Endothelial cell of umbilical vein (primary cell): ENCODE measurements at regions not wholly inside any gene's neighbourhood (a gene's known extent, or its start where the extent isn't known, plus 50 kb on each side); places are given as distances from the start of the nearest gene placed in this dataset.

Experiments
- BruUV-seq: library from RNA; stranded (reverse); fragments of 400-500 nt; replicated peaks from 2 replicates; lab custom pipeline; 2021; lab: Mats Ljungman, UMichigan
- CTCF ChIA-PET: fragments of 300-600, 350-600 bp; sonication (Branson Sonifier 250); formaldehyde crosslinking; loops from one replicate; lab custom pipeline; 2021; ENCODE audit warnings: antibody characterized with exemption, inconsistent platforms; lab: Charles Lee
- POLR2A ChIA-PET: fragments of 300-600, 350-600 bp; sonication (Branson Sonifier 250); formaldehyde crosslinking; loops from one replicate; lab custom pipeline; 2021; ENCODE audit warnings: antibody characterized with exemption, inconsistent platforms; lab: Charles Lee
- DNase-seq: peaks from one replicate; pipeline ENCODE4 v3.0.0-alpha.2; 2011; ENCODE audit warnings: low read depth, low spot score
- FAIRE-seq: peaks from 2 replicates; lab custom pipeline; 2011; peaks lifted over from hg19 to GRCh38; lab: Jason Lieb, UNC
- H2AFZ ChIP-seq: 2 replicates; pipeline ENCODE4 v1.6.0; 2012; ENCODE audit warnings: low read depth, low read length, control low read depth, inconsistent platforms
- H3K27ac ChIP-seq: 2 replicates; pipeline ENCODE4 v1.5.1; 2011; ENCODE audit warnings: low read depth, mild to moderate bottlenecking, control low read depth, low read length, moderate library complexity; ENCODE audit not compliant: insufficient read depth
- H3K27me3 ChIP-seq, 2 experiments: 2 replicates each; pipeline versions ENCODE4 v1.6.0 to v1.6.1; 2011; ENCODE audit warnings: low read length in 2 of 2, mixed read lengths in 1 of 2; ENCODE audit not compliant: control insufficient read depth in 2 of 2, insufficient read depth in 2 of 2
- H3K36me3 ChIP-seq, 2 experiments: 2 replicates in 1 of 2; 3 replicates in 1 of 2; pipeline ENCODE4 v1.5.1; 2011; ENCODE audit warnings: low read length in 2 of 2, mild to moderate bottlenecking in 1 of 2, moderate library complexity in 1 of 2; ENCODE audit not compliant: control insufficient read depth in 2 of 2, insufficient read depth in 2 of 2; ENCODE audit errors: extremely low read depth in 1 of 2
- H3K4me1 ChIP-seq: 3 replicates; pipeline ENCODE4 v1.5.1; 2011; ENCODE audit warnings: mild to moderate bottlenecking, low read length; ENCODE audit not compliant: control insufficient read depth, insufficient read depth; ENCODE audit errors: extremely low read depth
- H3K4me2 ChIP-seq: 2 replicates; pipeline ENCODE4 v1.6.1; 2011; ENCODE audit warnings: low read length, control low read depth, mixed read lengths; ENCODE audit not compliant: insufficient read depth
- H3K4me3 ChIP-seq, 3 experiments: fragments of 200-600 bp in 1 of 3; sonication (generic), shearing (Covaris generic) in 1 of 3; replicated peaks in 1 of 3; 2 replicates each; pipeline ENCODE4 v1.5.1; 2011 to 2016; ENCODE audit warnings: control low read depth in 3 of 3, low read length in 3 of 3, mild to moderate bottlenecking in 2 of 3, inconsistent platforms in 1 of 3, low read depth in 1 of 3, moderate library complexity in 1 of 3; ENCODE audit not compliant: insufficient read depth in 1 of 3
- H3K79me2 ChIP-seq: 2 replicates; pipeline ENCODE4 v1.6.0; 2012; ENCODE audit warnings: low read length, inconsistent platforms; ENCODE audit not compliant: control insufficient read depth, insufficient read depth
- H3K9ac ChIP-seq: replicated peaks from 2 replicates; pipeline ENCODE3; 2011; ENCODE audit warnings: low read length, control low read depth; ENCODE audit not compliant: insufficient read depth; ENCODE audit errors: extremely low read depth
- H3K9me1 ChIP-seq: replicated peaks from 3 replicates; pipeline ENCODE4 v1.6.0; 2011; ENCODE audit warnings: mild to moderate bottlenecking, low read length; ENCODE audit not compliant: control insufficient read depth, insufficient read depth; ENCODE audit errors: extremely low read depth
- H3K9me3 ChIP-seq: replicated peaks from 2 replicates; pipeline ENCODE4 v1.5.1; 2012; ENCODE audit warnings: low read length, inconsistent platforms; ENCODE audit not compliant: control insufficient read depth, insufficient read depth
- H4K20me1 ChIP-seq: replicated peaks from 2 replicates; pipeline ENCODE3; 2011; ENCODE audit warnings: mild to moderate bottlenecking, low read length; ENCODE audit not compliant: control insufficient read depth, insufficient read depth; ENCODE audit errors: extremely low read depth
- EZH2 ChIP-seq: IDR thresholded peaks from 2 replicates; pipeline ENCODE4 v1.6.1; 2012; ENCODE audit warnings: borderline replicate concordance, low read depth, mild to moderate bottlenecking, moderate library complexity, low read length, inconsistent platforms; ENCODE audit not compliant: severe bottlenecking
- FOS ChIP-seq: IDR thresholded peaks from 2 replicates; pipeline ENCODE4 v1.6.1; 2011; ENCODE audit warnings: mild to moderate bottlenecking, low read length, moderate library complexity, borderline replicate concordance; ENCODE audit not compliant: insufficient read depth
- GATA2 ChIP-seq: IDR thresholded peaks from 2 replicates; pipeline ENCODE4 v1.7.0; 2011; ENCODE audit warnings: low read depth, mild to moderate bottlenecking, moderate library complexity, mixed read lengths, low read length; ENCODE audit not compliant: insufficient read length, insufficient read depth
- JUN ChIP-seq: IDR thresholded peaks from 2 replicates; pipeline ENCODE4 v1.6.1; 2011; ENCODE audit warnings: borderline replicate concordance, low read depth; ENCODE audit not compliant: insufficient read length, insufficient read depth
- MYC ChIP-seq: IDR thresholded peaks from one replicate; pipeline ENCODE4 v1.6.1; 2011; ENCODE audit warnings: mild to moderate bottlenecking, low read depth, low read length
- POLR2A ChIP-seq: IDR thresholded peaks from 2 replicates; pipeline ENCODE4 v1.6.1; 2012; ENCODE audit warnings: low read depth, mild to moderate bottlenecking, control low read depth, low read length
- POLR2AphosphoS5 ChIP-seq: IDR thresholded peaks from 2 replicates; pipeline ENCODE4 v1.6.1; 2012; ENCODE audit warnings: low read depth, mild to moderate bottlenecking, control low read depth, low read length, moderate library complexity; ENCODE audit not compliant: insufficient read depth
- dilution Hi-C: fragments of 300-500 bp; cut with MboI; formaldehyde crosslinking; loops from one replicate; pipeline ENCODE4 v1.15.0; 2019; ENCODE audit warnings: low sequenced_read_pairs; ENCODE audit not compliant: extremely low pct_ligation_motif_present
- intact Hi-C: fragments of 100-400 bp; cut with micrococcal nuclease; formaldehyde crosslinking; loops from one replicate; pipeline ENCODE4 v1.10.0; 2022
- TF ChIP-seq, protein P1 (sequence below), 2 donors: IDR thresholded peaks; 1 replicate in 1 of 2; 2 replicates in 1 of 2; pipeline ENCODE4 v1.5.1; 2011; ENCODE audit warnings: low read length in 2 of 2, mild to moderate bottlenecking in 2 of 2, moderate library complexity in 2 of 2, control low read depth in 1 of 2, inconsistent platforms in 1 of 2, low read depth in 1 of 2; ENCODE audit not compliant: insufficient read depth in 1 of 2; ENCODE audit errors: extremely low read depth in 1 of 2
- TF ChIP-seq, protein P2 (sequence below): IDR thresholded peaks from 2 replicates; pipeline ENCODE4 v1.6.1; 2011; ENCODE audit not compliant: insufficient read depth, insufficient read length

DNA sequence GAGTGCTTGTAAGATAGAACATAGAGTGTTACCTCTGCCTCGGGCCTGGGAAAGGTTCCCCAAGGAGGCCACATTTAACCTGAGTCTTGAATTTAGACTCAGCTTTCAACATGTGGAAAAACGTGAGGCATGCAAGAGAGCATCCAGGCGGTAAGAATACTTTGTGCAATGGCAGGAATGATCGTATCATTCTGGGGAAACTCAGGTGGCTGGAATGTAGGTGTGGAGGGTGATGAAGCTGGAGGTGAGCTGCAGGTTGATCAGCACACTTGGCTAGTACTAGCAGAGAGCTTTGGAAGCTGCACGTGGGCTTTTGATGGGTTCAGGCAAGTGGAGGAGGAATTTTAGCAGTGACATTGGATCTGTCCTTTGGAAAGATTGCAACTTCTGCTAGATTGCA lies 270.3 kb upstream of the RAG2 start:
- Histone ChIP-seq H3K9me3 (peaks cover 2% of the 10 kb centered on the region), H4K20me1 (no peaks in the 10 kb centered on the region), H3K79me2 (no peaks in the 10 kb centered on the region), H2AFZ (no peak overlapping the region), H3K4me1 (no peaks in the 10 kb centered on the region), H3K27ac (no peak overlapping the region), H3K9me1 (no peaks in the 10 kb centered on the region), H3K4me2 (no peak overlapping the region), H3K27me3 (no peaks in the 10 kb centered on the region), H3K9ac (no peak overlapping the region), H3K4me3 (no peak overlapping the region), H3K36me3 (no peaks in the 10 kb centered on the region)
- POLR2A ChIA-PET, result no interaction called here
- FAIRE-seq, result no peak
- dilution Hi-C loops (no loop called here), intact Hi-C loops (no loop called here)
- no peak for DNase-seq
- no TSS peak for BruUV-seq
- no peak for TF ChIP-seq MYC
- TF ChIP-seq JUN, result no peak
- TF ChIP-seq GATA2, result no peak
- TF ChIP-seq, protein P1, sequence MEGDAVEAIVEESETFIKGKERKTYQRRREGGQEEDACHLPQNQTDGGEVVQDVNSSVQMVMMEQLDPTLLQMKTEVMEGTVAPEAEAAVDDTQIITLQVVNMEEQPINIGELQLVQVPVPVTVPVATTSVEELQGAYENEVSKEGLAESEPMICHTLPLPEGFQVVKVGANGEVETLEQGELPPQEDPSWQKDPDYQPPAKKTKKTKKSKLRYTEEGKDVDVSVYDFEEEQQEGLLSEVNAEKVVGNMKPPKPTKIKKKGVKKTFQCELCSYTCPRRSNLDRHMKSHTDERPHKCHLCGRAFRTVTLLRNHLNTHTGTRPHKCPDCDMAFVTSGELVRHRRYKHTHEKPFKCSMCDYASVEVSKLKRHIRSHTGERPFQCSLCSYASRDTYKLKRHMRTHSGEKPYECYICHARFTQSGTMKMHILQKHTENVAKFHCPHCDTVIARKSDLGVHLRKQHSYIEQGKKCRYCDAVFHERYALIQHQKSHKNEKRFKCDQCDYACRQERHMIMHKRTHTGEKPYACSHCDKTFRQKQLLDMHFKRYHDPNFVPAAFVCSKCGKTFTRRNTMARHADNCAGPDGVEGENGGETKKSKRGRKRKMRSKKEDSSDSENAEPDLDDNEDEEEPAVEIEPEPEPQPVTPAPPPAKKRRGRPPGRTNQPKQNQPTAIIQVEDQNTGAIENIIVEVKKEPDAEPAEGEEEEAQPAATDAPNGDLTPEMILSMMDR (IDR thresholded peaks at IDR 0.05; ENCODE audit: extremely low read depth in 1 of 2, insufficient read depth in 1 of 2, low read depth in 1 of 2, low read length in 2 of 2), result no peak
- TF ChIP-seq FOS, result no peak
- TF ChIP-seq, protein P2, sequence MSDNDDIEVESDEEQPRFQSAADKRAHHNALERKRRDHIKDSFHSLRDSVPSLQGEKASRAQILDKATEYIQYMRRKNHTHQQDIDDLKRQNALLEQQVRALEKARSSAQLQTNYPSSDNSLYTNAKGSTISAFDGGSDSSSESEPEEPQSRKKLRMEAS, result no peak
- TF ChIP-seq EZH2, result no peak
- no peak for TF ChIP-seq POLR2A
- TF ChIP-seq POLR2AphosphoS5, result no peak
- CTCF ChIA-PET, result no interaction called here
